NT2/D1 (cell line): ENCODE measurements at regions not wholly inside any gene's neighbourhood (a gene's known extent, or its start where the extent isn't known, plus 50 kb on each side); places are given as distances from the start of the nearest gene placed in this dataset.

Experiments
- YY1 ChIP-seq: IDR thresholded peaks from 2 replicates; pipeline ENCODE4 v1.6.1; 2011; ENCODE audit not compliant: insufficient read length, insufficient read depth
- ZNF274 ChIP-seq: IDR thresholded peaks from 2 replicates; pipeline ENCODE4 v1.6.1; 2011; ENCODE audit warnings: mild to moderate bottlenecking, low read depth, low read length

- TF ChIP-seq YY1 (no peak), ZNF274 (no peak)
These were observed 99.8 kb upstream of the YPEL5 start for GRCh38 chr2:30046979-30047378.
